RWPE1 (cell line): ENCODE measurements at regions not wholly inside any gene's neighbourhood (a gene's known extent, or its start where the extent isn't known, plus 50 kb on each side); places are given as distances from the start of the nearest gene placed in this dataset.

Experiments
- CTCF ChIA-PET: fragments of 350-600 bp; sonication (Branson Sonifier 250); formaldehyde crosslinking; extraction: SDS; loops from one replicate; lab custom pipeline; 2021; lab: Yijun Ruan, JAX
- POLR2A ChIA-PET: fragments of 400-600 bp; formaldehyde crosslinking; extraction: SDS; loops from one replicate; lab custom pipeline; 2020; ENCODE audit warnings: antibody characterized with exemption; ENCODE audit not compliant: low non-redundant PET; lab: Yijun Ruan, JAX
- DNase-seq: peaks from one replicate; pipeline ENCODE4 v3.0.0; 2012; ENCODE audit warnings: low spot score
- H3K27ac ChIP-seq: fragments of 450-650 bp; 2 replicates; pipeline ENCODE4 v1.5.1; 2017
- CTCF ChIP-seq: fragments of 450-650 bp; conservative IDR thresholded peaks from 2 replicates; pipeline ENCODE4 v1.5.1; 2017; ENCODE audit warnings: low read depth, mild to moderate bottlenecking

- TF ChIP-seq CTCF, result no peak
- CTCF ChIA-PET, result interaction anchor here (0.7 kb wide), 1 partner anchor 205 kb away, joined by 5 read pairs; no protein-coding TSS in a partner anchor
- H3K27ac ChIP-seq, result no peak overlapping the region
- no peak for DNase-seq
- POLR2A ChIA-PET, result no interaction called here
Observed at GRCh38 chr11:123308077-123308476, 113.0 kb upstream of the CLMP start.

GRCh38 chr11:123307276-123307675 lies 112.2 kb upstream of the CLMP start:
- POLR2A ChIA-PET, result no interaction called here

GRCh38 chr11:123306531-123306930 lies 111.5 kb upstream of the CLMP start:
- POLR2A ChIA-PET, result no interaction called here
- TF ChIP-seq CTCF, result no peak
- CTCF ChIA-PET, result no interaction called here
- no peak overlapping the region for H3K27ac ChIP-seq
- no peak for DNase-seq

More at GRCh38 chr11:123307276-123307675, 112.2 kb upstream of the CLMP start:
- no peak overlapping the region for H3K27ac ChIP-seq
- TF ChIP-seq CTCF, result no peak
- DNase-seq, result no peak
- CTCF ChIA-PET, result interaction anchor here (0.6 kb wide), 1 partner anchor 1461 kb away, joined by 3 read pairs; no protein-coding TSS in a partner anchor

GRCh38 chr11:123305601-123306375 lies 110.7 kb upstream of the CLMP start:
- DNase-seq, result no peak
- CTCF ChIA-PET, result no interaction called here
- no peak overlapping the region for H3K27ac ChIP-seq
- POLR2A ChIA-PET, result no interaction called here
- TF ChIP-seq CTCF, result no peak

GRCh38 chr11:123304828-123305466 lies 109.9 kb upstream of the CLMP start:
- TF ChIP-seq CTCF, result no peak
- H3K27ac ChIP-seq, result no peak overlapping the region
- ChIA-PET CTCF (no interaction called here), POLR2A (no interaction called here)
- DNase-seq, result no peak

GRCh38 chr11:123303924-123304323 lies 108.9 kb upstream of the CLMP start:
- DNase-seq, result no peak
- ChIA-PET CTCF (interaction anchor here (0.7 kb wide), 1 partner anchor 270 kb away, joined by 3 read pairs; no protein-coding TSS in a partner anchor), POLR2A (no interaction called here)
- no peak for TF ChIP-seq CTCF
- H3K27ac ChIP-seq, result no peak overlapping the region
